CMK (cell line): ENCODE measurements at regions not wholly inside any gene's neighbourhood (a gene's known extent, or its start where the extent isn't known, plus 50 kb on each side); places are given as distances from the start of the nearest gene placed in this dataset.

ENCODE experiments used
- DNase-seq: peaks from one replicate; pipeline ENCODE4 v3.0.0-alpha.2; 2010; ENCODE audit warnings: low read depth

- DNase-seq = no peak
These were observed 804.8 kb upstream of the ZEB2 start for GRCh38 chr2:145324748-145325147.

- no peak for DNase-seq
These were observed 803.6 kb upstream of the ZEB2 start for GRCh38 chr2:145323512-145323911.

GRCh38 chr2:145321344-145321743, 801.4 kb upstream of the ZEB2 start:
- DNase-seq = no peak

GRCh38 chr2:145316496-145316895, 796.6 kb upstream of the ZEB2 start:
- DNase-seq = no peak

- DNase-seq = no peak
These were observed 795.1 kb upstream of the ZEB2 start for GRCh38 chr2:145315053-145315452.

GRCh38 chr2:145314119-145314633, 794.3 kb upstream of the ZEB2 start:
- DNase-seq = no peak

- no peak for DNase-seq
These were observed 786.0 kb upstream of the ZEB2 start for GRCh38 chr2:145305889-145306288.

- no peak for DNase-seq
These were observed 784.6 kb upstream of the ZEB2 start for GRCh38 chr2:145304501-145304900.

- no peak for DNase-seq
These were observed 783.6 kb upstream of the ZEB2 start for GRCh38 chr2:145303536-145303935.

GRCh38 chr2:145302886-145303285, 783.0 kb upstream of the ZEB2 start:
- no peak for DNase-seq

GRCh38 chr2:145302451-145302850, 782.5 kb upstream of the ZEB2 start:
- DNase-seq = no peak

GRCh38 chr2:145299368-145299767, 779.4 kb upstream of the ZEB2 start:
- DNase-seq = no peak

- DNase-seq = no peak
These were observed 772.2 kb upstream of the ZEB2 start for GRCh38 chr2:145292166-145292565.

GRCh38 chr2:145290986-145291385, 771.1 kb upstream of the ZEB2 start:
- no peak for DNase-seq

GRCh38 chr2:145289946-145290345, 770.0 kb upstream of the ZEB2 start:
- no peak for DNase-seq

GRCh38 chr2:145288650-145289496, 769.0 kb upstream of the ZEB2 start:
- no peak for DNase-seq

- no peak for DNase-seq
These were observed 767.8 kb upstream of the ZEB2 start for GRCh38 chr2:145287736-145288135.

- DNase-seq = no peak
These were observed 766.9 kb upstream of the ZEB2 start for GRCh38 chr2:145286716-145287275.

GRCh38 chr2:145284551-145284950, 764.6 kb upstream of the ZEB2 start:
- no peak for DNase-seq

- no peak for DNase-seq
These were observed 763.2 kb upstream of the ZEB2 start for GRCh38 chr2:145283131-145283530.

GRCh38 chr2:145277922-145278321, 758.0 kb upstream of the ZEB2 start:
- no peak for DNase-seq

- no peak for DNase-seq
These were observed 753.9 kb upstream of the ZEB2 start for GRCh38 chr2:145273840-145274239.

- DNase-seq = no peak
These were observed 749.0 kb upstream of the ZEB2 start for GRCh38 chr2:145268931-145269330.

- DNase-seq = no peak
These were observed 747.5 kb upstream of the ZEB2 start for GRCh38 chr2:145267451-145267850.
